WTC11 (cell line): ENCODE measurements at regions not wholly inside any gene's neighbourhood (a gene's known extent, or its start where the extent isn't known, plus 50 kb on each side); places are given as distances from the start of the nearest gene placed in this dataset.

Experiments
- ATF2 ChIP-seq: sonication (generic); formaldehyde crosslinking; IDR thresholded peaks from 2 replicates; pipeline ENCODE4 v1.8.1; 2022; ENCODE audit warnings: low read depth, missing genetic modification reagents, borderline replicate concordance
- ATF3 ChIP-seq: sonication (generic); formaldehyde crosslinking; conservative IDR thresholded peaks from 2 replicates; pipeline ENCODE4 v1.8.1; 2022; ENCODE audit warnings: mild to moderate bottlenecking, missing genetic modification reagents
- CTCF ChIP-seq: fragments of 200-600 bp; IDR thresholded peaks from 2 replicates; pipeline ENCODE4 v1.8.0; 2022; ENCODE audit warnings: antibody characterized with exemption
- E2F1 ChIP-seq: sonication (generic); formaldehyde crosslinking; IDR thresholded peaks from 2 replicates; pipeline ENCODE4 v1.8.0; 2022; ENCODE audit warnings: mild to moderate bottlenecking, missing genetic modification reagents
- IRF1 ChIP-seq: sonication (generic); formaldehyde crosslinking; IDR thresholded peaks from 2 replicates; pipeline ENCODE4 v1.8.0; 2023; ENCODE audit warnings: missing genetic modification reagents
- KAT7 ChIP-seq: sonication (generic); formaldehyde crosslinking; IDR thresholded peaks from 2 replicates; pipeline ENCODE4 v1.8.1; 2023; ENCODE audit warnings: missing genetic modification reagents, mild to moderate bottlenecking, borderline replicate concordance
- MAX ChIP-seq: sonication (generic); formaldehyde crosslinking; IDR thresholded peaks from 2 replicates; pipeline ENCODE4 v1.8.0; 2022; ENCODE audit warnings: mild to moderate bottlenecking, missing genetic modification reagents
- RELA ChIP-seq: sonication (generic); formaldehyde crosslinking; IDR thresholded peaks from 2 replicates; pipeline ENCODE4 v1.8.1; 2022; ENCODE audit warnings: missing genetic modification reagents, mild to moderate bottlenecking, borderline replicate concordance
- SMAD4 ChIP-seq: sonication (generic); formaldehyde crosslinking; IDR thresholded peaks from 2 replicates; pipeline ENCODE4 v1.8.0; 2022; ENCODE audit warnings: mild to moderate bottlenecking, missing genetic modification reagents
- SP1 ChIP-seq: sonication (generic); formaldehyde crosslinking; conservative IDR thresholded peaks from 2 replicates; pipeline ENCODE4 v1.8.1; 2022; ENCODE audit warnings: missing genetic modification reagents
- STAT6 ChIP-seq: sonication (generic); formaldehyde crosslinking; conservative IDR thresholded peaks from 2 replicates; pipeline ENCODE4 v1.8.1; 2023; ENCODE audit warnings: mild to moderate bottlenecking, low read depth, missing genetic modification reagents, moderate library complexity
- ZNF138 ChIP-seq: sonication (generic); formaldehyde crosslinking; conservative IDR thresholded peaks from 2 replicates; pipeline ENCODE4 v1.8.1; 2022; ENCODE audit warnings: mild to moderate bottlenecking, moderate library complexity, missing genetic modification reagents
- ZNF532 ChIP-seq: fragments of 250-450 bp; sonication (Bioruptor Pico); IDR thresholded peaks from 2 replicates; pipeline ENCODE4 v1.9.0; 2021; ENCODE audit warnings: mild to moderate bottlenecking, borderline replicate concordance

- TF ChIP-seq ZNF138 (CRISPR knock-in tag), result no peak
- no peak for TF ChIP-seq E2F1 (CRISPR knock-in tag)
- no peak for TF ChIP-seq CTCF
- no peak for TF ChIP-seq MAX (CRISPR knock-in tag)
- TF ChIP-seq ATF3 (CRISPR knock-in tag), result no peak
- no peak for TF ChIP-seq SP1 (CRISPR knock-in tag)
- no peak for TF ChIP-seq IRF1 (CRISPR knock-in tag)
- no peak for TF ChIP-seq STAT6 (CRISPR knock-in tag)
- no peak for TF ChIP-seq KAT7 (CRISPR knock-in tag)
- TF ChIP-seq RELA (CRISPR knock-in tag), result no peak
- TF ChIP-seq SMAD4 (CRISPR knock-in tag), result no peak
- no peak for TF ChIP-seq ZNF532 (CRISPR knock-in tag)
- no peak for TF ChIP-seq ATF2
These were observed 1046.9 kb downstream of the DNAJB9 start for GRCh38 chr7:109616551-109617069.
